Activated gamma-delta T cell treated with anti-CD3 and anti-CD28 coated beads, Interleukin-2, amount 50 U/mL, for 16 hours (primary cell): ENCODE measurements at regions not wholly inside any gene's neighbourhood (a gene's known extent, or its start where the extent isn't known, plus 50 kb on each side); places are given as distances from the start of the nearest gene placed in this dataset.

Source experiments
- DNase-seq: peaks from one replicate; pipeline ENCODE4 v3.0.0-alpha.2; 2020; ENCODE audit warnings: low read depth

- DNase-seq, result no peak
These were observed 707.5 kb downstream of the SLITRK6 start for GRCh38 chr13:85091631-85092234.

- DNase-seq, result no peak
These were observed 710.0 kb downstream of the SLITRK6 start for GRCh38 chr13:85089186-85089585.

GRCh38 chr13:85080691-85081090 lies 718.5 kb downstream of the SLITRK6 start:
- DNase-seq, result no peak

- DNase-seq, result no peak
These were observed 722.9 kb downstream of the SLITRK6 start for GRCh38 chr13:85076343-85076742.

- no peak for DNase-seq
These were observed 724.5 kb downstream of the SLITRK6 start for GRCh38 chr13:85074543-85075313.

- no peak for DNase-seq
These were observed 731.0 kb downstream of the SLITRK6 start for GRCh38 chr13:85068231-85068630.

GRCh38 chr13:85040215-85040614 lies 759.0 kb downstream of the SLITRK6 start:
- no peak for DNase-seq

GRCh38 chr13:85031771-85032170 lies 767.4 kb downstream of the SLITRK6 start:
- DNase-seq, result no peak

GRCh38 chr13:85028035-85028434 lies 771.2 kb downstream of the SLITRK6 start:
- DNase-seq, result no peak

- no peak for DNase-seq
These were observed 780.1 kb downstream of the SLITRK6 start for GRCh38 chr13:85019121-85019520.

- DNase-seq, result no peak
These were observed 786.2 kb downstream of the SLITRK6 start for GRCh38 chr13:85013006-85013405.

GRCh38 chr13:85009447-85009846 lies 789.8 kb downstream of the SLITRK6 start:
- DNase-seq, result no peak

GRCh38 chr13:84999252-84999651 lies 800.0 kb downstream of the SLITRK6 start:
- DNase-seq, result no peak

GRCh38 chr13:84998681-84999080 lies 800.5 kb downstream of the SLITRK6 start:
- DNase-seq, result no peak

GRCh38 chr13:84997858-84998257 lies 801.4 kb downstream of the SLITRK6 start:
- no peak for DNase-seq

- no peak for DNase-seq
These were observed 804.6 kb downstream of the SLITRK6 start for GRCh38 chr13:84994582-84994981.

- DNase-seq, result no peak
These were observed 813.4 kb downstream of the SLITRK6 start for GRCh38 chr13:84985860-84986259.

- DNase-seq, result no peak
These were observed 815.9 kb downstream of the SLITRK6 start for GRCh38 chr13:84983321-84983720.

GRCh38 chr13:84980571-84980970 lies 818.6 kb downstream of the SLITRK6 start:
- no peak for DNase-seq

- DNase-seq, result no peak
These were observed 820.4 kb downstream of the SLITRK6 start for GRCh38 chr13:84978851-84979250.

GRCh38 chr13:84973661-84974060 lies 825.6 kb downstream of the SLITRK6 start:
- no peak for DNase-seq

- no peak for DNase-seq
These were observed 826.3 kb downstream of the SLITRK6 start for GRCh38 chr13:84972907-84973306.

- no peak for DNase-seq
These were observed 836.4 kb downstream of the SLITRK6 start for GRCh38 chr13:84962849-84963248.
